Liver (tissue), 8 donors: ENCODE measurements at regions not wholly inside any gene's neighbourhood (a gene's known extent, or its start where the extent isn't known, plus 50 kb on each side); places are given as distances from the start of the nearest gene placed in this dataset.

Source experiments
- DNase-seq: peaks from one replicate; pipeline ENCODE4 v3.0.0-alpha.2; 2017; ENCODE audit warnings: low spot score
- H3K27ac ChIP-seq, 2 donors: one replicate each; pipeline ENCODE4 v1.7.0; 2013; ENCODE audit warnings: inconsistent platforms in 2 of 2, low read length in 2 of 2, control low read depth in 1 of 2, low read depth in 1 of 2, mild to moderate bottlenecking in 1 of 2
- H3K27me3 ChIP-seq, 4 donors: one replicate each; pipeline versions ENCODE4 v1.6.1 to v1.7.0; 2013; ENCODE audit warnings: low read length in 3 of 4, inconsistent platforms in 1 of 4, mild to moderate bottlenecking in 1 of 4, moderate library complexity in 1 of 4; ENCODE audit not compliant: control insufficient read depth in 4 of 4, insufficient read depth in 4 of 4
- H3K36me3 ChIP-seq, 4 donors: one replicate each; pipeline versions ENCODE4 v1.6.1 to v1.7.0; 2013; ENCODE audit warnings: low read length in 3 of 4, mild to moderate bottlenecking in 3 of 4, low read depth in 1 of 4, moderate library complexity in 1 of 4; ENCODE audit not compliant: control insufficient read depth in 4 of 4, insufficient read depth in 3 of 4
- H3K4me1 ChIP-seq, 4 donors: one replicate each; pipeline versions ENCODE4 v1.6.1 to v1.7.0; 2013; ENCODE audit warnings: low read length in 3 of 4, mild to moderate bottlenecking in 3 of 4, moderate library complexity in 1 of 4; ENCODE audit not compliant: control insufficient read depth in 4 of 4, insufficient read depth in 4 of 4
- H3K4me3 ChIP-seq, 3 donors: one replicate each; pipeline versions ENCODE4 v1.6.1 to v1.7.0; 2013; ENCODE audit warnings: low read length in 3 of 3, control low read depth in 1 of 3, low read depth in 1 of 3, mild to moderate bottlenecking in 1 of 3
- H3K9ac ChIP-seq, 2 donors: one replicate each; pipeline ENCODE4 v1.7.0; 2013; ENCODE audit warnings: low read length in 2 of 2, mild to moderate bottlenecking in 2 of 2, moderate library complexity in 2 of 2, control low read depth in 1 of 2, low read depth in 1 of 2
- H3K9me3 ChIP-seq, 4 donors: one replicate each; pipeline versions ENCODE4 v1.6.1 to v1.7.0; 2013; ENCODE audit warnings: low read length in 3 of 4; ENCODE audit not compliant: control insufficient read depth in 4 of 4
- EGR1 ChIP-seq, 2 donors: IDR thresholded peaks; 2 replicates each; pipeline ENCODE4 v1.6.1; 2016 to 2018; ENCODE audit warnings: antibody characterized with exemption in 2 of 2, low read depth in 2 of 2
- FOXA1 ChIP-seq: IDR thresholded peaks from 2 replicates; pipeline ENCODE4 v1.6.1; 2016; ENCODE audit warnings: antibody characterized with exemption
- FOXA2 ChIP-seq: IDR thresholded peaks from 2 replicates; pipeline ENCODE4 v1.6.1; 2016; ENCODE audit warnings: antibody characterized with exemption
- HNF4A ChIP-seq, 2 donors: conservative IDR thresholded peaks; 2 replicates each; pipeline ENCODE4 v1.6.1; 2016; ENCODE audit warnings: antibody characterized with exemption in 2 of 2, mild to moderate bottlenecking in 2 of 2
- HNF4G ChIP-seq: IDR thresholded peaks from 2 replicates; pipeline ENCODE4 v1.6.1; 2016; ENCODE audit warnings: antibody characterized with exemption
- JUND ChIP-seq, 2 donors: IDR thresholded peaks; 2 replicates each; pipeline ENCODE4 v1.6.1; 2016; ENCODE audit warnings: antibody characterized with exemption in 2 of 2
- RAD21 ChIP-seq, 2 donors: IDR thresholded peaks; 2 replicates each; pipeline ENCODE4 v1.6.1; 2016; ENCODE audit warnings: antibody characterized with exemption in 2 of 2, mild to moderate bottlenecking in 2 of 2
- REST ChIP-seq: IDR thresholded peaks from 2 replicates; pipeline ENCODE4 v1.6.1; 2016; ENCODE audit warnings: antibody characterized with exemption, mild to moderate bottlenecking
- RXRA ChIP-seq, 2 donors: IDR thresholded peaks; 2 replicates each; pipeline ENCODE4 v1.6.1; 2017 to 2018; ENCODE audit warnings: antibody characterized with exemption in 2 of 2, mild to moderate bottlenecking in 1 of 2
- SP1 ChIP-seq: IDR thresholded peaks from 2 replicates; pipeline ENCODE4 v1.6.1; 2018; ENCODE audit warnings: antibody characterized with exemption, mild to moderate bottlenecking
- TAF1 ChIP-seq: conservative IDR thresholded peaks from 2 replicates; pipeline ENCODE4 v1.6.1; 2016; ENCODE audit warnings: antibody characterized with exemption, mild to moderate bottlenecking
- WGBS: extraction: QIAGEN DNeasy Blood & Tissue Kit; methylation state at CpG from one replicate; pipeline ENCODE4 v1.1.7; 2013; 5-methylcytosine and 5-hydroxymethylcytosine counted together
- TF ChIP-seq, protein P1 (sequence below): fragments of 150-350 bp; IDR thresholded peaks from 2 replicates; pipeline ENCODE4 v1.5.1; 2017; ENCODE audit warnings: improper control_type of control experiment, low read depth, low read length; ENCODE audit not compliant: missing input control
- TF ChIP-seq, protein P2 (sequence below): IDR thresholded peaks from 2 replicates; pipeline ENCODE4 v1.6.1; 2016; ENCODE audit warnings: antibody characterized with exemption
- TF ChIP-seq, protein P3 (sequence below): IDR thresholded peaks from 2 replicates; pipeline ENCODE4 v1.6.1; 2016; ENCODE audit warnings: antibody characterized with exemption
- TF ChIP-seq, protein P4 (sequence below): IDR thresholded peaks from 2 replicates; pipeline ENCODE4 v1.6.1; 2016; ENCODE audit warnings: antibody characterized with exemption
- donor health status: healthy.
- donor health status: healthy.
- donor health status: healthy.
- donor health status: healthy.
- donor health status: healthy.

- TF ChIP-seq, protein P1, sequence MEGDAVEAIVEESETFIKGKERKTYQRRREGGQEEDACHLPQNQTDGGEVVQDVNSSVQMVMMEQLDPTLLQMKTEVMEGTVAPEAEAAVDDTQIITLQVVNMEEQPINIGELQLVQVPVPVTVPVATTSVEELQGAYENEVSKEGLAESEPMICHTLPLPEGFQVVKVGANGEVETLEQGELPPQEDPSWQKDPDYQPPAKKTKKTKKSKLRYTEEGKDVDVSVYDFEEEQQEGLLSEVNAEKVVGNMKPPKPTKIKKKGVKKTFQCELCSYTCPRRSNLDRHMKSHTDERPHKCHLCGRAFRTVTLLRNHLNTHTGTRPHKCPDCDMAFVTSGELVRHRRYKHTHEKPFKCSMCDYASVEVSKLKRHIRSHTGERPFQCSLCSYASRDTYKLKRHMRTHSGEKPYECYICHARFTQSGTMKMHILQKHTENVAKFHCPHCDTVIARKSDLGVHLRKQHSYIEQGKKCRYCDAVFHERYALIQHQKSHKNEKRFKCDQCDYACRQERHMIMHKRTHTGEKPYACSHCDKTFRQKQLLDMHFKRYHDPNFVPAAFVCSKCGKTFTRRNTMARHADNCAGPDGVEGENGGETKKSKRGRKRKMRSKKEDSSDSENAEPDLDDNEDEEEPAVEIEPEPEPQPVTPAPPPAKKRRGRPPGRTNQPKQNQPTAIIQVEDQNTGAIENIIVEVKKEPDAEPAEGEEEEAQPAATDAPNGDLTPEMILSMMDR, result no peak
- TF ChIP-seq, protein P2, sequence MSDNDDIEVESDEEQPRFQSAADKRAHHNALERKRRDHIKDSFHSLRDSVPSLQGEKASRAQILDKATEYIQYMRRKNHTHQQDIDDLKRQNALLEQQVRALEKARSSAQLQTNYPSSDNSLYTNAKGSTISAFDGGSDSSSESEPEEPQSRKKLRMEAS, result no peak
- TF ChIP-seq HNF4G, result no peak
- TF ChIP-seq EGR1 (IDR thresholded peaks at IDR 0.05; ENCODE audit: low read depth in 2 of 2), result no peak
- TF ChIP-seq JUND (IDR thresholded peaks at IDR 0.05), result no peak
Observed at GRCh38 chr10:84848967-84849366, 520.6 kb downstream of the CCSER2 start (continued).

- Histone ChIP-seq H3K4me1 (no peaks in the 10 kb centered on the region), H3K4me3 (no peak overlapping the region), H3K27ac (no peak overlapping the region), H3K36me3 (no peaks in the 10 kb centered on the region), H3K27me3 (no peaks in the 10 kb centered on the region), H3K9ac (no peak overlapping the region), H3K9me3 (no peaks in the 10 kb centered on the region)
- TF ChIP-seq RAD21 (IDR thresholded peaks at IDR 0.05) (no peak), REST (no peak), EGR1 (IDR thresholded peaks at IDR 0.05; ENCODE audit: low read depth in 2 of 2) (no peak), RXRA (IDR thresholded peaks at IDR 0.05) (no peak), FOXA1 (no peak), TAF1 (no peak), HNF4G (no peak)
- TF ChIP-seq, protein P2, result no peak
- TF ChIP-seq, protein P3, sequence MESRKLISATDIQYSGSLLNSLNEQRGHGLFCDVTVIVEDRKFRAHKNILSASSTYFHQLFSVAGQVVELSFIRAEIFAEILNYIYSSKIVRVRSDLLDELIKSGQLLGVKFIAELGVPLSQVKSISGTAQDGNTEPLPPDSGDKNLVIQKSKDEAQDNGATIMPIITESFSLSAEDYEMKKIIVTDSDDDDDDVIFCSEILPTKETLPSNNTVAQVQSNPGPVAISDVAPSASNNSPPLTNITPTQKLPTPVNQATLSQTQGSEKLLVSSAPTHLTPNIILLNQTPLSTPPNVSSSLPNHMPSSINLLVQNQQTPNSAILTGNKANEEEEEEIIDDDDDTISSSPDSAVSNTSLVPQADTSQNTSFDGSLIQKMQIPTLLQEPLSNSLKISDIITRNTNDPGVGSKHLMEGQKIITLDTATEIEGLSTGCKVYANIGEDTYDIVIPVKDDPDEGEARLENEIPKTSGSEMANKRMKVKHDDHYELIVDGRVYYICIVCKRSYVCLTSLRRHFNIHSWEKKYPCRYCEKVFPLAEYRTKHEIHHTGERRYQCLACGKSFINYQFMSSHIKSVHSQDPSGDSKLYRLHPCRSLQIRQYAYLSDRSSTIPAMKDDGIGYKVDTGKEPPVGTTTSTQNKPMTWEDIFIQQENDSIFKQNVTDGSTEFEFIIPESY, result no peak
- 91% methylated on average over 6 of the region's 6 CpGs for WGBS
- no peak for DNase-seq
Observed at GRCh38 chr10:84850826-84851225, 522.4 kb downstream of the CCSER2 start.

DNA sequence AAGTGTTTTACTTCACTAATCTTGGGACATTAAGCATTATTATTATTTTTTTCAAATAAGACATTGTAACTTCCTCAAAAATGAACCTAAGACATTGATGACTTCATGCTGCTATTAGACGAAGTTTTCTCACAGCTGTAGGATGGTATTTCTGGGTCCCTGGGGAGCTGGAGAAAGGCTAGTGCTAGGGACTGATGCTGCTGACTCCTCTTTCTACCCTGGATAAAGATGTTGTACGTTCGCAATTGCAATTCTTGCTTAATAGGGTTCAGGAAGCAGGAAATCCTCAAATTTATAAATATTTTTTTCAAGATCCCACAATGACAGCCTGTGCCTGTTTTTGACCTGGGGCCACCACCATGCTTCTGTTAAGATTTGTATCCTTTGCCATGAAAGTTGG is 526.0 kb downstream of the CCSER2 start:
- no peaks in the 10 kb centered on the region for H3K36me3 ChIP-seq
- no peaks in the 10 kb centered on the region for H3K27me3 ChIP-seq
- no peak for DNase-seq
- no peak overlapping the region for H3K4me3 ChIP-seq
- H3K9ac ChIP-seq, result no peak overlapping the region
- no peak overlapping the region for H3K27ac ChIP-seq
- peaks cover 0 to under 1% (median 0%) of the 10 kb centered on the region in 4 donors for H3K9me3 ChIP-seq
- 67% methylated on average over 3 of the region's 3 CpGs for WGBS
- no peaks in the 10 kb centered on the region for H3K4me1 ChIP-seq
- TF ChIP-seq FOXA2, result no peak
- TF ChIP-seq RXRA (IDR thresholded peaks at IDR 0.05), result no peak
- no peak for TF ChIP-seq HNF4A (conservative IDR thresholded peaks at IDR 0.05)
- no peak for TF ChIP-seq TAF1
- TF ChIP-seq, protein P3, result no peak
- no peak for TF ChIP-seq RAD21 (IDR thresholded peaks at IDR 0.05)
- TF ChIP-seq, protein P1, result no peak
- TF ChIP-seq, protein P4, sequence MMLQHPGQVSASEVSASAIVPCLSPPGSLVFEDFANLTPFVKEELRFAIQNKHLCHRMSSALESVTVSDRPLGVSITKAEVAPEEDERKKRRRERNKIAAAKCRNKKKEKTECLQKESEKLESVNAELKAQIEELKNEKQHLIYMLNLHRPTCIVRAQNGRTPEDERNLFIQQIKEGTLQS, result no peak
- no peak for TF ChIP-seq SP1
